Testis (tissue), 2 donors: ENCODE measurements at regions not wholly inside any gene's neighbourhood (a gene's known extent, or its start where the extent isn't known, plus 50 kb on each side); places are given as distances from the start of the nearest gene placed in this dataset.

Experiments used
- DNase-seq: peaks from one replicate; pipeline ENCODE4 v3.0.0-alpha.2; 2019
- H3K27ac ChIP-seq, 2 donors: fragments of 200-600 bp; sonication (generic); one replicate each; pipeline ENCODE4 v1.5.1; 2019
- H3K27me3 ChIP-seq: fragments of 200-600 bp; sonication (generic); one replicate; pipeline ENCODE4 v1.5.1; 2019
- H3K36me3 ChIP-seq: fragments of 200-600 bp; sonication (generic); one replicate; pipeline ENCODE4 v1.5.1; 2017; ENCODE audit warnings: low read depth; ENCODE audit errors: missing control alignments
- H3K4me1 ChIP-seq: fragments of 200-600 bp; sonication (generic); one replicate; pipeline ENCODE4 v1.5.1; 2019
- H3K4me3 ChIP-seq, 2 donors: fragments of 200-600 bp; sonication (generic); one replicate each; pipeline ENCODE4 v1.5.1; 2017 to 2019
- H3K9me3 ChIP-seq: fragments of 200-600 bp; sonication (generic); one replicate; pipeline ENCODE4 v1.5.1; 2017
- CTCF ChIP-seq, 3 experiments: fragments of 450-650 bp in 2 of 3; fragments of 200-600 bp in 1 of 3; sonication (generic) in 1 of 3; IDR thresholded peaks; one replicate each; pipeline ENCODE4 v1.5.1; 2016 to 2019; ENCODE audit warnings: antibody characterized with exemption in 3 of 3, mild to moderate bottlenecking in 2 of 3, moderate library complexity in 1 of 3
- POLR2A ChIP-seq: fragments of 450-650 bp; IDR thresholded peaks from one replicate; pipeline ENCODE4 v1.6.1; 2017; ENCODE audit warnings: antibody characterized with exemption, mild to moderate bottlenecking, moderate library complexity
- WGBS, 2 donors: methylation state at CpG; one replicate each; pipeline ENCODE4 v1.1.5; 2018; 5-methylcytosine and 5-hydroxymethylcytosine counted together
- intact Hi-C: fragments of 100-400 bp; cut with DNase I; formaldehyde crosslinking; loops from one replicate; pipeline ENCODE4 v1.15.1; 2023; ENCODE audit warnings: low total_unique reads

GRCh38 chr7:13411151-13411550 lies 578.3 kb downstream of the ETV1 start:
- Histone ChIP-seq H3K9me3 (no peaks in the 10 kb centered on the region), H3K36me3 (no peaks in the 10 kb centered on the region), H3K27ac (no peak overlapping the region), H3K4me1 (no peaks in the 10 kb centered on the region), H3K4me3 (no peak overlapping the region), H3K27me3 (no peaks in the 10 kb centered on the region)
- intact Hi-C loops: no loop called here
- TF ChIP-seq POLR2A (no peak), CTCF (IDR thresholded peaks at IDR 0.05) (no peak)
- DNase-seq: no peak

- no peak for TF ChIP-seq CTCF (IDR thresholded peaks at IDR 0.05)
- TF ChIP-seq POLR2A: no peak
- intact Hi-C loops: no loop called here
- H3K9me3 ChIP-seq: no peaks in the 10 kb centered on the region
- no peak overlapping the region for H3K4me3 ChIP-seq
- DNase-seq: no peak
- no peak overlapping the region for H3K27ac ChIP-seq
- no peaks in the 10 kb centered on the region for H3K36me3 ChIP-seq
- WGBS, 2 donors: 64 to 78% methylated on average over 3 of the region's 3 CpGs
- H3K4me1 ChIP-seq: no peaks in the 10 kb centered on the region
- H3K27me3 ChIP-seq: no peaks in the 10 kb centered on the region
These were observed 577.8 kb downstream of the ETV1 start for GRCh38 chr7:13411636-13412035.

- H3K36me3 ChIP-seq: no peaks in the 10 kb centered on the region
- no peak for DNase-seq
- H3K27me3 ChIP-seq: no peaks in the 10 kb centered on the region
- H3K27ac ChIP-seq: no peak overlapping the region
- H3K4me3 ChIP-seq: no peak overlapping the region
- TF ChIP-seq CTCF (IDR thresholded peaks at IDR 0.05) (no peak), POLR2A (no peak)
- H3K9me3 ChIP-seq: no peaks in the 10 kb centered on the region
- intact Hi-C loops: no loop called here
- H3K4me1 ChIP-seq: no peaks in the 10 kb centered on the region
These were observed 575.3 kb downstream of the ETV1 start for GRCh38 chr7:13414181-13414580.

GRCh38 chr7:13414661-13415107 lies 574.8 kb downstream of the ETV1 start:
- 65 to 80% methylated on average over 5 of the region's 5 CpGs for WGBS, 2 donors
- no peak overlapping the region for H3K27ac ChIP-seq
- H3K36me3 ChIP-seq: no peaks in the 10 kb centered on the region
- H3K27me3 ChIP-seq: no peaks in the 10 kb centered on the region
- no peak overlapping the region for H3K4me3 ChIP-seq
- TF ChIP-seq CTCF (IDR thresholded peaks at IDR 0.05) (no peak), POLR2A (no peak)
- H3K9me3 ChIP-seq: no peaks in the 10 kb centered on the region
- no peak for DNase-seq
- intact Hi-C loops: no loop called here
- H3K4me1 ChIP-seq: no peaks in the 10 kb centered on the region

GRCh38 chr7:13416071-13416470 lies 573.4 kb downstream of the ETV1 start:
- H3K27me3 ChIP-seq: no peaks in the 10 kb centered on the region
- 83 to 89% methylated on average over 2 of the region's 2 CpGs for WGBS, 2 donors

More at GRCh38 chr7:13416071-13416470, 573.4 kb downstream of the ETV1 start:
- no peak for TF ChIP-seq POLR2A
- no peak for TF ChIP-seq CTCF (IDR thresholded peaks at IDR 0.05)
- no peak for DNase-seq
- Histone ChIP-seq H3K4me3 (no peak overlapping the region), H3K9me3 (no peaks in the 10 kb centered on the region), H3K27ac (no peak overlapping the region), H3K4me1 (no peaks in the 10 kb centered on the region), H3K36me3 (no peaks in the 10 kb centered on the region)
- intact Hi-C loops: no loop called here
